ENCODE measurements at regions not wholly inside any gene's neighbourhood (a gene's known extent, or its start where the extent isn't known, plus 50 kb on each side); places are given as distances from the start of the nearest gene placed in this dataset.

DNA sequence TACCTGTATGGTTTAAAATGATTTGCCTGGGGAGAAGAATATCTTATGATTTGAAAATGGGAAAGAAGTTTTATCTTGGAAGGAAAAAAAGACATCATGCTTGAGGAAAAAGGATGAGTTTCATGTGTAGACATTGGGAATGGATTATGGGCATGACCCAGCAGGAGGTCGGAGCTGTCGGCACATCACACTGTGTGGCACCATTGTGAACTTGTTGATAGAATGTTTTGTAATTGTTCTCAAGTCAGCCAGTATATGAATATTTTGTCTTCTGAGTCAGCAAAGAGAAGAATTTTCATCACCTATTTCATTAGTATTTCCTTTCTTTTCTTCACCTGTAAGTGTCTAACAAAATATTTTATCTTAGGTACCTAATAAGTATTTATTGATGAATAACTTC is 60.0 kb upstream of the HMGA2 start:
- Histone ChIP-seq H3K9me3 (ENCODE audit: control insufficient read depth, insufficient read depth, low read depth, low read length) (no peaks in the 10 kb centered on the region), H3K4me3 (ENCODE audit: low read depth in 2 of 2, low read length in 2 of 2) (no peak overlapping the region), H3K4me1 (ENCODE audit: control insufficient read depth, insufficient read depth, low read length) (no peaks in the 10 kb centered on the region), H3K36me3 (ENCODE audit: control insufficient read depth, insufficient read depth, low read length) (no peaks in the 10 kb centered on the region), H3K27ac (ENCODE audit: low read length) (no peak overlapping the region), H3K27me3 (ENCODE audit: control insufficient read depth, insufficient read depth, low read length) (no peaks in the 10 kb centered on the region)
- ChIA-PET POLR2A (no interaction called here), CTCF (no interaction called here)
- TF ChIP-seq, protein P1, sequence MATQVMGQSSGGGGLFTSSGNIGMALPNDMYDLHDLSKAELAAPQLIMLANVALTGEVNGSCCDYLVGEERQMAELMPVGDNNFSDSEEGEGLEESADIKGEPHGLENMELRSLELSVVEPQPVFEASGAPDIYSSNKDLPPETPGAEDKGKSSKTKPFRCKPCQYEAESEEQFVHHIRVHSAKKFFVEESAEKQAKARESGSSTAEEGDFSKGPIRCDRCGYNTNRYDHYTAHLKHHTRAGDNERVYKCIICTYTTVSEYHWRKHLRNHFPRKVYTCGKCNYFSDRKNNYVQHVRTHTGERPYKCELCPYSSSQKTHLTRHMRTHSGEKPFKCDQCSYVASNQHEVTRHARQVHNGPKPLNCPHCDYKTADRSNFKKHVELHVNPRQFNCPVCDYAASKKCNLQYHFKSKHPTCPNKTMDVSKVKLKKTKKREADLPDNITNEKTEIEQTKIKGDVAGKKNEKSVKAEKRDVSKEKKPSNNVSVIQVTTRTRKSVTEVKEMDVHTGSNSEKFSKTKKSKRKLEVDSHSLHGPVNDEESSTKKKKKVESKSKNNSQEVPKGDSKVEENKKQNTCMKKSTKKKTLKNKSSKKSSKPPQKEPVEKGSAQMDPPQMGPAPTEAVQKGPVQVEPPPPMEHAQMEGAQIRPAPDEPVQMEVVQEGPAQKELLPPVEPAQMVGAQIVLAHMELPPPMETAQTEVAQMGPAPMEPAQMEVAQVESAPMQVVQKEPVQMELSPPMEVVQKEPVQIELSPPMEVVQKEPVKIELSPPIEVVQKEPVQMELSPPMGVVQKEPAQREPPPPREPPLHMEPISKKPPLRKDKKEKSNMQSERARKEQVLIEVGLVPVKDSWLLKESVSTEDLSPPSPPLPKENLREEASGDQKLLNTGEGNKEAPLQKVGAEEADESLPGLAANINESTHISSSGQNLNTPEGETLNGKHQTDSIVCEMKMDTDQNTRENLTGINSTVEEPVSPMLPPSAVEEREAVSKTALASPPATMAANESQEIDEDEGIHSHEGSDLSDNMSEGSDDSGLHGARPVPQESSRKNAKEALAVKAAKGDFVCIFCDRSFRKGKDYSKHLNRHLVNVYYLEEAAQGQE (IDR thresholded peaks at IDR 0.05; ENCODE audit: insufficient read depth in 1 of 2, low read depth in 2 of 2, low read length in 1 of 2), result no peak
- TF ChIP-seq SIN3A (IDR thresholded peaks at IDR 0.05; ENCODE audit: borderline replicate concordance, insufficient read depth, low read depth, low read length) (no peak), TCF7L2 (IDR thresholded peaks at IDR 0.05; ENCODE audit: low read depth, low read length) (no peak), POLR2AphosphoS5 (IDR thresholded peaks at IDR 0.05; ENCODE audit: low read depth, low read length) (no peak)
- TF ChIP-seq, protein P2, sequence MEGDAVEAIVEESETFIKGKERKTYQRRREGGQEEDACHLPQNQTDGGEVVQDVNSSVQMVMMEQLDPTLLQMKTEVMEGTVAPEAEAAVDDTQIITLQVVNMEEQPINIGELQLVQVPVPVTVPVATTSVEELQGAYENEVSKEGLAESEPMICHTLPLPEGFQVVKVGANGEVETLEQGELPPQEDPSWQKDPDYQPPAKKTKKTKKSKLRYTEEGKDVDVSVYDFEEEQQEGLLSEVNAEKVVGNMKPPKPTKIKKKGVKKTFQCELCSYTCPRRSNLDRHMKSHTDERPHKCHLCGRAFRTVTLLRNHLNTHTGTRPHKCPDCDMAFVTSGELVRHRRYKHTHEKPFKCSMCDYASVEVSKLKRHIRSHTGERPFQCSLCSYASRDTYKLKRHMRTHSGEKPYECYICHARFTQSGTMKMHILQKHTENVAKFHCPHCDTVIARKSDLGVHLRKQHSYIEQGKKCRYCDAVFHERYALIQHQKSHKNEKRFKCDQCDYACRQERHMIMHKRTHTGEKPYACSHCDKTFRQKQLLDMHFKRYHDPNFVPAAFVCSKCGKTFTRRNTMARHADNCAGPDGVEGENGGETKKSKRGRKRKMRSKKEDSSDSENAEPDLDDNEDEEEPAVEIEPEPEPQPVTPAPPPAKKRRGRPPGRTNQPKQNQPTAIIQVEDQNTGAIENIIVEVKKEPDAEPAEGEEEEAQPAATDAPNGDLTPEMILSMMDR (IDR thresholded peaks at IDR 0.05), result no peak
- ATAC-seq, result no peak
- intact Hi-C loops (cut with micrococcal nuclease; ENCODE audit: unreplicated experiment) (no loop called here), in situ Hi-C loops (cut with HindIII; ENCODE audit: low pct_unique_long_range_greater_than_20kb, low sequenced_read_pairs) (no loop called here)
- no peak for DNase-seq (ENCODE audit: low read depth, low spot score)
- BruUV-seq (replicated peaks), result no TSS peak

DNA sequence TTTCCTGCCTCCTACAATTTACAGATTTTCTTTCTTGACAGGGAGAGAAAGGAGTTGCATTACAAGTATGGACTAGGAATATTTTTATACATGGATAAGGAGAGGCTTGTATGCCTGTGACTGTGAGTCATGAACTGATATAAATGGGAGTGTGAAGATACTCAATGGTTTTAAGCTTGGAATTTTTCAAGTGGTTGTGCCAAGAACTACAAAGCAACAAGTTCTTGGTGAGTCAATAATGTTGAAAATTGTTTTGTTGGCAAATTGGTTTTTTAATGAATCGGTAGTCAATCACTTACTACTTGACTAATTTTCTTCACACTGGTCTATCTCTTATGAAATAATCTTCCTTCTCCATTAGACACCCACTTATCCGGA is 58.9 kb upstream of the HMGA2 start:
- intact Hi-C loops (cut with micrococcal nuclease; ENCODE audit: unreplicated experiment), result no loop called here
- TF ChIP-seq POLR2AphosphoS5 (IDR thresholded peaks at IDR 0.05; ENCODE audit: low read depth, low read length) (no peak), SIN3A (IDR thresholded peaks at IDR 0.05; ENCODE audit: borderline replicate concordance, insufficient read depth, low read depth, low read length) (no peak), TCF7L2 (IDR thresholded peaks at IDR 0.05; ENCODE audit: low read depth, low read length) (no peak)
- TF ChIP-seq, protein P1 (IDR thresholded peaks at IDR 0.05; ENCODE audit: insufficient read depth in 1 of 2, low read depth in 2 of 2, low read length in 1 of 2), result no peak
- TF ChIP-seq, protein P2 (IDR thresholded peaks at IDR 0.05), result no peak
- ChIA-PET CTCF (no interaction called here), POLR2A (no interaction called here)
- ATAC-seq, result no peak
- no peaks in the 10 kb centered on the region for H3K36me3 ChIP-seq (ENCODE audit: control insufficient read depth, insufficient read depth, low read length)
- no TSS peak for BruUV-seq (replicated peaks)
- H3K4me3 ChIP-seq (ENCODE audit: low read depth in 2 of 2, low read length in 2 of 2), result no peak overlapping the region
- no peak for DNase-seq (ENCODE audit: low read depth, low spot score)
- H3K9me3 ChIP-seq (ENCODE audit: control insufficient read depth, insufficient read depth, low read depth, low read length), result no peaks in the 10 kb centered on the region
- H3K27me3 ChIP-seq (ENCODE audit: control insufficient read depth, insufficient read depth, low read length), result no peaks in the 10 kb centered on the region
- no peaks in the 10 kb centered on the region for H3K4me1 ChIP-seq (ENCODE audit: control insufficient read depth, insufficient read depth, low read length)
- no peak overlapping the region for H3K27ac ChIP-seq (ENCODE audit: low read length)
- in situ Hi-C loops (cut with HindIII; ENCODE audit: low pct_unique_long_range_greater_than_20kb, low sequenced_read_pairs), result no loop called here

All from Panc1 (cell line).